GM19452 (cell line): ENCODE measurements at regions not wholly inside any gene's neighbourhood (a gene's known extent, or its start where the extent isn't known, plus 50 kb on each side); places are given as distances from the start of the nearest gene placed in this dataset.
"Not testable (repeated sequence)": the region's sequence is repeated elsewhere in the genome, so short reads cannot be mapped to it uniquely, and the experiment has no call there.

Experiments used
- ATAC-seq: cut with Tn5 transposase; IDR thresholded peaks from one replicate; pipeline ENCODE4 v1.9.1; 2021; ENCODE audit not compliant: unreplicated experiment

DNA sequence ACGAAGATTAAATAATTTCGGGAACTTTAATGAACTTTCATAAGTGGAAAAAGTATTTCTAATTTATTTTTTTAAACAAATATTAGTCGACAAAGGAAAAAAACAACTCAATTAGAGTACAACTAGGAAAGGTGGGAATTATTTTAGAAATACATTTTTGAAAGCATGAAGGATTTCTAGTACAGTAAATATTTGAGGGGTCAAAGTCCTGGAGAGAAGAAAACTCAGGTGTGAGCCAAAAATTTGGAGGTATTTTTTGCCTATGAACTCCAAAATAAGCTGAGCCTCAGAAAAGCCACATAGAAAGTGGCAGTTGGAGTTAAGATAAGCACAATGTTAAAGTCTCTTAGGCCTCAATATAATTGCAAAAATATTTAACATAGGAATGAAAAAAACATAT lies 2017.3 kb downstream of the C4orf33 start:
- no peak for ATAC-seq

GRCh38 chr4:131113704-131114103 lies 2017.8 kb downstream of the C4orf33 start:
- ATAC-seq, result no peak

- no peak for ATAC-seq
Observed at GRCh38 chr4:131119661-131120060, 2023.7 kb downstream of the C4orf33 start.

DNA sequence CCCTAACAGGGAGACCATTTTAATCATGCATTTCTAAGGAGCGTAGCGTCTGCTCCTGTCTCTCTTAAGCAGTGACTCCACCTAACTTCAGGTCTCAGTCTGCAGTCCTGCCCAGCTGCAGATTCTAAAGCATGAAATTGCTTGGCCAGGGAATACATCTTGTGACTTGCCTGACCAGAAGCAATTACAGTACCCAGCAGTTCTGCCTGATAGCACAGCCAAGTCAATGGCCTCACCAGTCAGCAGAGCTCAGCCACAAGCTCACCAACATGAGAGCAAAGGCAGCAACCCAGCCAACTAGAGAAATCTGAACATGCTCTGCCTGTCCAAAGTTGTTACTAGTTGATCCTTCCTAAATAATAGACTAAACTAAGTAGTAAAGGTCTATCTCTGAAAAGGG lies 2011.9 kb upstream of the PCDH10 start:
- no peak for ATAC-seq

DNA sequence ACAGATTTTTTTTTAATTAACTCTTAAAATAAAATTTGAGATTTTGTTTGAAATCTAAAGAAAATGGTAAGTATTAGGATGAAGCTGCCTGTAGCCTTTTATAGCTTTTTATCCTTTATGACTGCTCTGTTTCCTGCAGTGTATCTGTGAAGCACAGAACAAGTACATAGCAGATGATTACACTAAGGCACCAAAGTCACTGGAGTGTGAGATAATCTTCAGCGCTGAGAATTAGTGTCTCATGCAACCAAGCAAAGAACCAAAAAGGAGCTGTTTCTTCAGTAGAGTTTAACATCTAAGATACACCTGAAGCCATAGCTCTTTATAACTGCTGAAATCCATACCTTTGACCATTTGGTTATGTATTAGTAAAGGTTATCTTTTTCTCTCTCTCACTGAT lies 1989.8 kb upstream of the PCDH10 start:
- ATAC-seq, result no peak

- no peak for ATAC-seq
Observed at GRCh38 chr4:131192318-131192717, 1956.8 kb upstream of the PCDH10 start.

DNA sequence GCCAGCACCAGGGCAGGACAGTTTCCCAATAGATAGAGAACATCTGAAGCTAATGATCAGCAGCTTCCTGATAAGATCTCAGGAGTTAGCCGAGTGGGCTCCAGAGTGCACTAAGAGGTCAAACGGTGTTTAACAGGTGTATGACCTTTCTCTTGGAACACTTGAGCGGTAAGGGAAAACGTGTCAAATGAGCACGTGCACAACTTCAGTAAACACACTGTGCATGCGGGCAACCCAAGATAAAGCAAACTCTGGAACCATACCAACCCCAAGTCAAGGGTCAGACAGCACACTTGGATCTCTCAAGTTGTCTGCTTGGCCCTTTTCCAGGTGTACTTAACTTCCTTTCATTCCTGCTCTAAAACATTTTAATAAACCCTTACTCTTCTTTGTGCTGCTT lies 1941.5 kb upstream of the PCDH10 start:
- ATAC-seq, result no peak

GRCh38 chr4:131248314-131248713 lies 1900.8 kb upstream of the PCDH10 start:
- ATAC-seq, result no peak

DNA sequence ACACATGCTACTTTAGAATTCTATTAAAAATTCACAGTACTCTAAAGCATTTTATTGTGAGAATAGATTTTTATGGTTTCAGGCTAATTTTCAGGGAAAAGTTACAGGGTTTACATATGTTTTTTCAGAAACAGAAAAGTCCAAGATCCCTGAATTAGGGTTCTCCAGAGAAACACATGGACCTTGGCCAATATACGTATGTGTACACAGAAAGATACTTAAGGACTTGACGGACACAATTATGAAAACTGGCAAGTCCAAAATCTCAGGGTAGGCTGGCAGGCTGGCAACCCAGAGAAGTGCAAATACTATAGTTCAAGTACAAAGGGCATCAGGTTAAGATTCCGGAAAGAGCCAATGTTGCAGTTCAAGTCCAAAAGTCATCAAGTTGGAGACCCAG lies 1897.8 kb upstream of the PCDH10 start:
- no peak for ATAC-seq

DNA sequence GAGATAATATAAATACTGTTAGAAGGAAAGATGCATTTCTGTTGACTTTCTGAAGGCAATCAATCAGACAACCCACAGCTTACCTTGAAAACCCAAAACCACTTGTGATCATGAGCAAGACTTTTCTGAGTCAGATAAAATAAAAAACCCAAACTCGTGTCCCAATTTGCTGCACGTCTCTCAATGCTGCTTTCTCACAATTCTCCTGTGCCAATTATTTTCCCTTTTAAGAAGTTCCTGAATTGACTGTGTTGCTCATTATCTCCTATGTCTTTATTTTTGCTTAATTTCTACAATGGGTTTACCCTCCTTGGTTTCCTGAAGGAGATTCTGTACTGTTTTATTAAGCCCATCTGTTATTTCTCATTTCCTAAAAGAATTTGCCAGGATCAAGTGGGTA lies 1891.9 kb upstream of the PCDH10 start:
- ATAC-seq, result no peak

- ATAC-seq, result no peak
Observed at GRCh38 chr4:131258361-131258760, 1890.7 kb upstream of the PCDH10 start.

GRCh38 chr4:131288441-131288840 lies 1860.7 kb upstream of the PCDH10 start:
- no peak for ATAC-seq

DNA sequence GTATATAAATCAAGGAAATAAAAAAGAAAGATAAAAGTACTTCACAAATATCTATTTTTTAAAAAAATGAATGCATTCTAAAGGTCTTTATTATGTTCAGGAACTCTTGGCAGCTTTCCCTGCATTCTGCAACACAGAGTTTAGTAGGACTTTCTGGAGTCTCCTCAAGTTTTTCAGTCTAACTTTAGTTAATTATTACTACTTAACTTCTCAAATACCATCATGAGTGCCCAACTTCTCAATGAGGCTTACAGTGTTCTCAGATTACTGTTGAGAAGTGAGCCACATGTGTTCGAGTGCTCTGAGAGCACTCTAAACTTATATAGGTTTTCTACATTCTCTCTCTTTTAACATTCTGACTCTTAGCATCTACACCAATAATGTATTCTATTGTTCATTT lies 1852.9 kb upstream of the PCDH10 start:
- no peak for ATAC-seq

- ATAC-seq, result no peak
Observed at GRCh38 chr4:131302108-131302507, 1847.0 kb upstream of the PCDH10 start.

DNA sequence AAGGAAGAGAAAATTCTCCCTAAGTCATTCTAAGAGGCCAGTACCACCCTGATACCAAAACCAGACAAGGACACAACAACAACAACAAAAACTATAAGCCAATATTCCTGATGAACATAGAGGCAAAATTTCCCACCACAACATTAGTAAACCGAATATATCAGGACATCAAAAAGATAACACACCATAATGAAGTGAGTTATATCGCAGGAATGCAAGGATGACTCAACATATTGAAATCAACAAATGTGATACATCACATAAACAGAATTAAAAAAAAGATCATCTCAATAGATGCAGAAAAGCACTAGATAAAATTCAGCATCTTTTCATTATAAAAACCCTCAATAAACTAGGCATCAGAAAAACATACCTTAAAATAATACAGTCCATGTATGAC lies 1844.4 kb upstream of the PCDH10 start:
- no peak for ATAC-seq

- no peak for ATAC-seq
Observed at GRCh38 chr4:131309628-131310027, 1839.5 kb upstream of the PCDH10 start.

DNA sequence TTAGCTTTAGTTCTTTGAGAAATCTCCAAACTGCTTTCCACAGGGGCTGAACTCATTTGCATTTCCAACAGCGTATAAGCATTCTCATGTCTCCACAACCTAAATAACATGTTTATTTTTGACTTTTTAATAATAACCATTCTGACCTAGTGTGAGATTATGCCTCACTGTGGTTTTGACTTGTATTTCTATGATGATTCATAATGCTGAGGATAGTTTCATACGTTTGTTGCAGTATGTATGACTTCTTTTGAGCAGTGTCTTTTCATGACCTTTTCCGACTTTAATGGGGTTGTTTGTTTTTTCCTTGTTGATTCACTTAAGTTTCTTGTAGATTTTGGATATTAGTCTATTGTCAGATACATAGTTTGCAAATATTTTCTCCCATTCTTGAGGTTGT lies 1833.0 kb upstream of the PCDH10 start:
- no peak for ATAC-seq

DNA sequence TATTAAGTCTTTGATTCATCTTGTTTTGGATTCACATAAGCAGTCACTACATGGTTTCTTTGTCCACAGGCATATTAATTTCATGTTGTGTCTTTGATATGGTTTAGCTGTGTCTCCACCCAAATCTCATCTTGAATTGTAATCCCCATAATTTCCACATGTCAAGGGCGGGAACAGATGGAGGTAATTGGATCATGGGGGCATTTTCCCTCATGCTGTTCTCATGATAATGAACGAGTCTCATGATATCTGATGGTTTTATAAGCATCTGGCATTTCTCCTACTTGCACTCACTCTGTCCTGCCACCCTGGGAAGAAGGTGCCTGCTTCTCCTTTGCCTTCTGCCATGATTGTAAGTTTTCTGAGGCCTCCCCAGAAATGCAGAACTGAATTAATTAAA lies 1811.2 kb upstream of the PCDH10 start:
- no peak for ATAC-seq

DNA sequence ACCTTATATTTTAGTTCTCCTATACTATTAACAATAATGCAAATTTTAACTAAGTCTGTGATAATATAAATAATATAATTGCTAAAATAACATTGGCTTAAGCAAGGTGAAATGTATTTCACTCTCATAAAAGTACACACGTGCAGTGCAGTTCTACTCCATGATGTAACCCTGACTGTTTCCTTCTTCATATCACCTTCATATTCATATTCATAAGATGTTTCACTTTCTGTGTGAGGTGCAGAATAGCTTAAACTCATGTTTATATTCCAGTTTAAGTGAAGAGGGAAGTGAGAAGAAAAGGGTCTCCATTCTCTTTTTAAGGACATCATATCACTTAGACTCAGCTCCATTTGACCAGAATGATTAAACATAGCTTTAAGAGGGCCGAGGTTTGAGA lies 1810.0 kb upstream of the PCDH10 start:
- no peak for ATAC-seq

DNA sequence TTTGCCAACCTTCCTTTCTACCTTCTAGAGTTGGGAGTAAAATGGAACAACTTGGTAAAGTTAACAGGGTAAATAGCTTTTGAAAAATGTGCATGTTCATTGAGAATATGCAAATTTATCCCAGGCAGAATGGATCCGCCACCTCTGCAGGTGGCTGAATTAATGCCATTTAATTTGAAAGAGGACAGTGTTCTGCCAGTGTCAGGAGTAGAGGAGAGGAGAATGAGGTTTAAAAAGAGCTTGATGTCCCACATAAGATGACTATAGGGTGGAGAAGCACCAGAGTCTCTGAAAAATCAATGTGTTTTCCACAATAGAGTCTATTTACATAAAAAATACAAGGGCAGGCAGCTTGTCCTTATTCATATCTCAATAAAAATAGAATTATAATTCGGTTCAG lies 1804.3 kb upstream of the PCDH10 start:
- ATAC-seq, result no peak

DNA sequence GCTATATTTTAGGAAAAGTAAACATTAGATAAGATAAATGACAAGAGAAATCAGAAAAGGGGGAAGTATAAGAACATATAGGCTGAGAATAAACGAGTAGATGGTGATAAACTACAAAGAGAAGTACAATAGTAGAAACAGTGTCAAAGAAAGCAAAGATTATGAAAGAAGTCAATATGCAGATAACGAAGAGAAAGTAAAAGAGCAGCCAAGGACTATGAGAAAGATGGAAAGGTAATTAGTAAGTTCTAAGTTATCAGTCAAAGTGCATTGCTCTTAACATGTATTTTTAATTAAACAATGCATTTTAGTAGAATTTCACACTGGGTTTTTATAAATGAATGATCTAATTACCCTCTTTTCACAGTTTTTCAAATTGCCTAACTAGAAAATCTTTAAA lies 1801.3 kb upstream of the PCDH10 start:
- no peak for ATAC-seq

- no peak for ATAC-seq
Observed at GRCh38 chr4:131348263-131348662, 1800.8 kb upstream of the PCDH10 start.

DNA sequence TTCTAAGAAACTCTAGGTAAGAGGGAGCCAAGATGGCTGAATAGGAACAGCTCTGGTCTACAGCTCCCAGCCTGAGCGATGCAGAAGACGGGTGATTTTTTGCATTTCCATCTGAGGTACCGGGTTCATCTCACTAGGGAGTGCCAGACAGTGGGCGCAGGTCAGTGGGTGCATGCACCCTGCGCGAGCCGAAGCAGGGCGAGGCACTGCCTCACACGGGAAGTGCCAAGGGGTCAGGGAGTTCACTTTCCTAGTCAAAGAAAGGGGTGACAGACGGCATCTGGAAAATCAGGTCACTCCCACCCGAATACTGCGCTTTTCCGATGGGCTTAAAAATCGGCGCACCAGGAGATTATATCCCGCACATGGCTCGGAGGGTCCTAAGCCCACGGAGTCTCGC lies 1796.7 kb upstream of the PCDH10 start:
- not testable (repeated sequence) for ATAC-seq

DNA sequence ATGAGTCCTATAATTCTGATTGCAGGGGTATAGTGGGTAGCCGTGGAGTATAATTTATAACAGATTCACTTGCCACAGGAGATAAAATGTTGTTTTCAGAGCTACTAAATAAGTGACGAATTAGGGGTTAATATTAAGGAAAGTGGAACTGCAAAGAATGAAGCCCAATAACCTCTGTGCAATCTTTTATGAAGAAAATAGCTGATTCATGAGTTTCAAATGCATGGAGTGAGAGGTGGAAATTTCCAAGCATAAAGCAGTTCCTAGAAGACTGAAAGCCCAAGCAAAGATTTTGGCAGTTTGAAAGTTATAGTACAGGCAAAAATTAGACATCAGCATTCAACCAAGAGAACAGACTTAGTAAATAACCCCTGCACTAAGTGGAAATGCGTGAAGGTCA lies 1782.4 kb upstream of the PCDH10 start:
- no peak for ATAC-seq
